GM12878 (cell line): ENCODE measurements at regions not wholly inside any gene's neighbourhood (a gene's known extent, or its start where the extent isn't known, plus 50 kb on each side); places are given as distances from the start of the nearest gene placed in this dataset.

Experiments used
- ATAC-seq: fragments of 200-7000 bp; cut with Tn5 transposase; 3 replicates; pipeline ENCODE4 v1.9.1; 2020; ENCODE audit warnings: mild to moderate bottlenecking, moderate library complexity
- BruUV-seq: library from RNA; stranded (reverse); fragments of 400-500 nt; replicated peaks from 2 replicates; lab custom pipeline; 2021; lab: Mats Ljungman, UMichigan
- CTCF ChIA-PET: fragments of 300-600 bp; sonication (Branson Sonifier 250); formaldehyde crosslinking; extraction: SDS; loops from one replicate; lab custom pipeline; 2021; ENCODE audit warnings: inconsistent platforms; lab: Yijun Ruan, JAX
- POLR2A ChIA-PET: fragments of 350-600 bp; formaldehyde crosslinking; extraction: SDS; loops from one replicate; lab custom pipeline; 2021; ENCODE audit warnings: inconsistent platforms; lab: Charles Lee
- RAD21 ChIA-PET: fragments of 300-600 bp; sonication (Branson Sonifier 250); formaldehyde crosslinking; loops from one replicate; lab custom pipeline; 2023; ENCODE audit warnings: antibody characterized with exemption; ENCODE audit not compliant: unreplicated experiment; lab: Charles Lee
- SMC1A ChIA-PET: fragments of 300-600 bp; sonication (Branson Sonifier 250); formaldehyde crosslinking; loops from one replicate; lab custom pipeline; 2023; ENCODE audit not compliant: unreplicated experiment, uncharacterized antibody; lab: Charles Lee
- DNase-seq: peaks from one replicate; pipeline ENCODE4 v3.0.0-alpha.2; 2011; ENCODE audit warnings: low read depth, low spot score
- FAIRE-seq: peaks from 3 replicates; lab custom pipeline; 2011; peaks lifted over from hg19 to GRCh38; lab: Jason Lieb, UNC
- H2AFZ ChIP-seq: 2 replicates; pipeline ENCODE4 v1.6.0; 2011; ENCODE audit warnings: low read depth, low read length, control low read depth; ENCODE audit not compliant: control insufficient read depth
- H3K27ac ChIP-seq: 2 replicates; pipeline ENCODE4 v1.5.1; 2011; ENCODE audit warnings: control low read depth; ENCODE audit not compliant: control insufficient read depth, insufficient read depth
- H3K27me3 ChIP-seq, 2 experiments: replicated peaks in 1 of 2; 2 replicates each; pipeline versions ENCODE4 v1.6.0 to v1.6.1; 2011; ENCODE audit warnings: low read length in 1 of 2; ENCODE audit not compliant: control insufficient read depth in 2 of 2, insufficient read depth in 2 of 2
- H3K36me3 ChIP-seq, 2 experiments: 2 replicates each; pipeline ENCODE4 v1.5.1; 2011; ENCODE audit warnings: low read length in 1 of 2; ENCODE audit not compliant: control insufficient read depth in 2 of 2, insufficient read depth in 2 of 2
- H3K4me1 ChIP-seq: 2 replicates; pipeline ENCODE4 v1.6.1; 2011; ENCODE audit warnings: mild to moderate bottlenecking, low read length, moderate library complexity, mixed read lengths; ENCODE audit not compliant: control insufficient read depth, insufficient read depth
- H3K4me2 ChIP-seq: 2 replicates; pipeline ENCODE4 v1.6.0; 2011; ENCODE audit warnings: control low read depth; ENCODE audit not compliant: control insufficient read depth, insufficient read depth
- H3K4me3 ChIP-seq: fragments of 200-600 bp; sonication (generic); 2 replicates; pipeline ENCODE4 v1.5.1; 2016
- H3K79me2 ChIP-seq: 2 replicates; pipeline ENCODE4 v1.6.0; 2011; ENCODE audit warnings: low read length; ENCODE audit not compliant: control insufficient read depth, insufficient read depth
- H3K9ac ChIP-seq: 2 replicates; pipeline ENCODE4 v1.8.0; 2011; ENCODE audit warnings: low read length, control low read depth, mixed read lengths; ENCODE audit not compliant: control insufficient read depth, insufficient read depth
- H3K9me3 ChIP-seq: replicated peaks from 3 replicates; pipeline ENCODE4 v1.5.1; 2011; ENCODE audit warnings: mild to moderate bottlenecking, low read length; ENCODE audit not compliant: control insufficient read depth, insufficient read depth
- H4K20me1 ChIP-seq: 2 replicates; pipeline ENCODE4 v1.6.0; 2011; ENCODE audit not compliant: control insufficient read depth, insufficient read depth
- BMI1 ChIP-seq: fragments of 450-650 bp; IDR thresholded peaks from 2 replicates; pipeline ENCODE4 v1.6.1; 2016; ENCODE audit warnings: mild to moderate bottlenecking, moderate library complexity, borderline replicate concordance
- EZH2 ChIP-seq: IDR thresholded peaks from 2 replicates; pipeline ENCODE4 v1.6.1; 2012; ENCODE audit warnings: low read depth, mild to moderate bottlenecking, control low read depth, inconsistent platforms, low read length, borderline replicate concordance; ENCODE audit not compliant: control insufficient read depth
- FOS ChIP-seq: IDR thresholded peaks from 3 replicates; pipeline ENCODE4 v1.6.1; 2011; ENCODE audit warnings: borderline replicate concordance; ENCODE audit not compliant: insufficient read length; ENCODE audit errors: extremely low read depth
- IKZF2 ChIP-seq, 2 experiments: fragments of 450-650 bp; IDR thresholded peaks; 2 replicates each; pipeline ENCODE4 v1.6.1; 2017; ENCODE audit warnings: mild to moderate bottlenecking in 2 of 2, moderate library complexity in 2 of 2
- NFXL1 ChIP-seq: fragments of 450-650 bp; IDR thresholded peaks from 2 replicates; pipeline ENCODE4 v1.6.1; 2017; ENCODE audit warnings: antibody characterized with exemption, mild to moderate bottlenecking, borderline replicate concordance
- NR2C1 ChIP-seq: fragments of 450-650 bp; IDR thresholded peaks from 2 replicates; pipeline ENCODE4 v1.6.1; 2017; ENCODE audit warnings: antibody characterized with exemption, mild to moderate bottlenecking, moderate library complexity
- RB1 ChIP-seq: fragments of 450-650 bp; formaldehyde crosslinking; IDR thresholded peaks from 2 replicates; pipeline ENCODE4 v1.6.1; 2017; ENCODE audit warnings: mild to moderate bottlenecking, borderline replicate concordance
- RELA ChIP-seq: fragments of 450-650 bp; IDR thresholded peaks from 2 replicates; pipeline ENCODE4 v1.8.0; 2014; ENCODE audit warnings: borderline replicate concordance; ENCODE audit not compliant: partially characterized antibody
- RUNX3 ChIP-seq: IDR thresholded peaks from 2 replicates; pipeline ENCODE4 v1.6.1; 2012; ENCODE audit warnings: low read length, inconsistent platforms
- SMC3 ChIP-seq: IDR thresholded peaks from 2 replicates; pipeline ENCODE4 v1.6.1; 2011; ENCODE audit warnings: low read length, improper control_type of control experiment, borderline replicate concordance
- STAT1 ChIP-seq: fragments of 450-650 bp; conservative IDR thresholded peaks from 2 replicates; pipeline ENCODE4 v1.6.1; 2014; ENCODE audit warnings: antibody characterized with exemption, mild to moderate bottlenecking
- ZNF207 ChIP-seq: fragments of 450-650 bp; IDR thresholded peaks from 2 replicates; pipeline ENCODE4 v1.6.1; 2014; ENCODE audit warnings: antibody characterized with exemption, mild to moderate bottlenecking, borderline replicate concordance
- ZNF274 ChIP-seq: IDR thresholded peaks from one replicate; pipeline ENCODE4 v1.8.0; 2011; ENCODE audit not compliant: insufficient read length, insufficient read depth
- WGBS: methylation state at CpG from one replicate; pipeline ENCODE4 v1.1.6; 2016; ENCODE audit warnings: low lambda C conversion rate; ENCODE audit not compliant: insufficient replicate concordance, insufficient coverage; ENCODE audit errors: missing lambda C conversion rate; 5-methylcytosine and 5-hydroxymethylcytosine counted together
- in situ Hi-C: fragments of 300-500 bp; cut with MboI; formaldehyde crosslinking; loops from 9 replicates; pipeline ENCODE4 v1.14.3; 2018; ENCODE audit warnings: mixed read lengths
- intact Hi-C: fragments of 100-400 bp; cut with micrococcal nuclease; formaldehyde crosslinking; loops from one replicate; pipeline ENCODE4 v1.14.2; 2022; ENCODE audit not compliant: unreplicated experiment
- TF ChIP-seq, protein P1 (sequence below): IDR thresholded peaks from 2 replicates; pipeline ENCODE4 v1.6.1; 2012; ENCODE audit warnings: low read depth, low read length, improper control_type of control experiment
- TF ChIP-seq, protein P2 (sequence below): fragments of 450-650 bp; IDR thresholded peaks from 2 replicates; pipeline ENCODE4 v1.6.1; 2018; ENCODE audit warnings: mild to moderate bottlenecking, low read depth, moderate library complexity; ENCODE audit not compliant: partially characterized antibody
- TF ChIP-seq, protein P3 (sequence below): IDR thresholded peaks from 2 replicates; pipeline ENCODE4 v1.6.1; 2012; ENCODE audit warnings: low read depth, low read length, improper control_type of control experiment
- TF ChIP-seq, protein P4 (sequence below): IDR thresholded peaks from 2 replicates; pipeline ENCODE4 v1.6.1; 2011; ENCODE audit warnings: borderline replicate concordance, low read depth, mild to moderate bottlenecking, moderate library complexity, mixed read lengths, low read length; ENCODE audit not compliant: insufficient read depth; ENCODE audit errors: extremely low read length

DNA sequence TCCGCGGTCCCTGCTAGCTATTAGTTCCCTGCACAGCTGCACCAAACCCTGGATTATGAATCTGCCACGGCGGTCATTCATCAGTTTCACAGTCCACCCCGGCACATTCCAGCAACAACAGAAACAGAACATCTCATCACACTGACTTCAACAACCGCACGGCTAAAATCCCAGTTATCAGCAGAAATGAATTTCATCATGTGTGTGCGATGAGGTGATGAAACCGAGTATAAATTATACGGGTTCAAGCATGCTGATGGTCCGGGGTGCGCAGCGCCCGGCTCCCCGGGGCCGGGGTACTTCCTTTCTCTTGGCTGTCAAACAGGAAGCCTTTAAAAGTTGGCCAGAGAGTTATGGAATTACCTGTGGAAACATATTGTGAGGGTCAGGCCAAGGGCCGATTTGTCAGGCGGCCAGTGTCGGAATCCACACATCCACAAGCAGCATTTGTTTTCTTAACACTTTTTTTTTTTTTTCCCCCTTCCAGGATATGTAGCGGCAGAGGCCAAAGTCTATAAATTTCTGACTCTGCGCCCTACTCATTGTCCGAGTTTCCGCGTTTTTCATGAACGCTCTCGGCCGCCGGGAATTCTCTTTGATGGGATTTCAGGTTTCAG, 420.9 kb upstream of the MGMT start (continued):
- TF ChIP-seq FOS (no peak), RUNX3 (no peak), EZH2 (no peak), ZNF274 (no peak)

DNA sequence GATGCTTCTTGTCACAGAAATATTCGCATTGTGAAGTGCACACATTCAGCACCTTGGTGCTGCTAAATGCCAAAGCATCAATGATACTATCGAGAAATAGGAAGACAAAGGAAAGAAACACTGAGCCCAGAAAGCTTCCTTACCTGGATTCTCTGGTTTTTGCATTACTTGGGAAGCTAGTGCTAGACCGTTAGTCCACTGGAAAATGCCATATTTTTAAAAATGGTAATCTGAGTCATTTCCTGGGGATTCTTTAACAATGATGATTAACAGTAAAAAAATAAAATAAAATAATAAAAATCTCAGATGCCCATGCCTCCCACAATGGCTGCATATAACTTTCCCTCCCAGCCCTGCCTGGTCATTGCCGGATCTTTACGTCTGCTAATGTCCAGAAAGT, 420.1 kb upstream of the MGMT start:
- Histone ChIP-seq H3K79me2 (no peaks in the 10 kb centered on the region), H2AFZ (no peak overlapping the region), H3K36me3 (no peaks in the 10 kb centered on the region), H3K4me1 (no peaks in the 10 kb centered on the region), H3K9ac (no peak overlapping the region), H3K4me2 (no peak overlapping the region), H4K20me1 (no peaks in the 10 kb centered on the region), H3K9me3 (no peaks in the 10 kb centered on the region), H3K27me3 (no peaks in the 10 kb centered on the region; a peak in 1 of 4 replicates), H3K4me3 (no peak overlapping the region), H3K27ac (no peak overlapping the region)
- FAIRE-seq (no peak), ATAC-seq (no peak), DNase-seq (no peak)
- 22% methylated on average over 5 of the region's 5 CpGs for WGBS
- TF ChIP-seq BMI1 (no peak), ZNF207 (no peak), STAT1 (no peak), NR2C1 (no peak), RB1 (no peak), RELA (no peak), NFXL1 (no peak), IKZF2 (IDR thresholded peaks at IDR 0.05) (no peak), SMC3 (no peak)
- TF ChIP-seq, protein P1, sequence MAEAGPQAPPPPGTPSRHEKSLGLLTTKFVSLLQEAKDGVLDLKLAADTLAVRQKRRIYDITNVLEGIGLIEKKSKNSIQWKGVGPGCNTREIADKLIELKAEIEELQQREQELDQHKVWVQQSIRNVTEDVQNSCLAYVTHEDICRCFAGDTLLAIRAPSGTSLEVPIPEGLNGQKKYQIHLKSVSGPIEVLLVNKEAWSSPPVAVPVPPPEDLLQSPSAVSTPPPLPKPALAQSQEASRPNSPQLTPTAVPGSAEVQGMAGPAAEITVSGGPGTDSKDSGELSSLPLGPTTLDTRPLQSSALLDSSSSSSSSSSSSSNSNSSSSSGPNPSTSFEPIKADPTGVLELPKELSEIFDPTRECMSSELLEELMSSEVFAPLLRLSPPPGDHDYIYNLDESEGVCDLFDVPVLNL: no peak
- TF ChIP-seq, protein P2, sequence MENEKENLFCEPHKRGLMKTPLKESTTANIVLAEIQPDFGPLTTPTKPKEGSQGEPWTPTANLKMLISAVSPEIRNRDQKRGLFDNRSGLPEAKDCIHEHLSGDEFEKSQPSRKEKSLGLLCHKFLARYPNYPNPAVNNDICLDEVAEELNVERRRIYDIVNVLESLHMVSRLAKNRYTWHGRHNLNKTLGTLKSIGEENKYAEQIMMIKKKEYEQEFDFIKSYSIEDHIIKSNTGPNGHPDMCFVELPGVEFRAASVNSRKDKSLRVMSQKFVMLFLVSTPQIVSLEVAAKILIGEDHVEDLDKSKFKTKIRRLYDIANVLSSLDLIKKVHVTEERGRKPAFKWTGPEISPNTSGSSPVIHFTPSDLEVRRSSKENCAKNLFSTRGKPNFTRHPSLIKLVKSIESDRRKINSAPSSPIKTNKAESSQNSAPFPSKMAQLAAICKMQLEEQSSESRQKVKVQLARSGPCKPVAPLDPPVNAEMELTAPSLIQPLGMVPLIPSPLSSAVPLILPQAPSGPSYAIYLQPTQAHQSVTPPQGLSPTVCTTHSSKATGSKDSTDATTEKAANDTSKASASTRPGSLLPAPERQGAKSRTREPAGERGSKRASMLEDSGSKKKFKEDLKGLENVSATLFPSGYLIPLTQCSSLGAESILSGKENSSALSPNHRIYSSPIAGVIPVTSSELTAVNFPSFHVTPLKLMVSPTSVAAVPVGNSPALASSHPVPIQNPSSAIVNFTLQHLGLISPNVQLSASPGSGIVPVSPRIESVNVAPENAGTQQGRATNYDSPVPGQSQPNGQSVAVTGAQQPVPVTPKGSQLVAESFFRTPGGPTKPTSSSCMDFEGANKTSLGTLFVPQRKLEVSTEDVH: no peak
- TF ChIP-seq, protein P3, sequence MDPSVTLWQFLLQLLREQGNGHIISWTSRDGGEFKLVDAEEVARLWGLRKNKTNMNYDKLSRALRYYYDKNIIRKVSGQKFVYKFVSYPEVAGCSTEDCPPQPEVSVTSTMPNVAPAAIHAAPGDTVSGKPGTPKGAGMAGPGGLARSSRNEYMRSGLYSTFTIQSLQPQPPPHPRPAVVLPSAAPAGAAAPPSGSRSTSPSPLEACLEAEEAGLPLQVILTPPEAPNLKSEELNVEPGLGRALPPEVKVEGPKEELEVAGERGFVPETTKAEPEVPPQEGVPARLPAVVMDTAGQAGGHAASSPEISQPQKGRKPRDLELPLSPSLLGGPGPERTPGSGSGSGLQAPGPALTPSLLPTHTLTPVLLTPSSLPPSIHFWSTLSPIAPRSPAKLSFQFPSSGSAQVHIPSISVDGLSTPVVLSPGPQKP: no peak
- TF ChIP-seq, protein P4, sequence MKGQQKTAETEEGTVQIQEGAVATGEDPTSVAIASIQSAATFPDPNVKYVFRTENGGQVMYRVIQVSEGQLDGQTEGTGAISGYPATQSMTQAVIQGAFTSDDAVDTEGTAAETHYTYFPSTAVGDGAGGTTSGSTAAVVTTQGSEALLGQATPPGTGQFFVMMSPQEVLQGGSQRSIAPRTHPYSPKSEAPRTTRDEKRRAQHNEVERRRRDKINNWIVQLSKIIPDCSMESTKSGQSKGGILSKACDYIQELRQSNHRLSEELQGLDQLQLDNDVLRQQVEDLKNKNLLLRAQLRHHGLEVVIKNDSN: no peak
- in situ Hi-C loops: loop anchor here (25.0 kb wide), 1 partner anchor 1065 kb away; the partner anchor contains the start of gene C10orf143
- CTCF ChIA-PET: no interaction called here
- RAD21 ChIA-PET: no interaction called here
- no TSS peak for BruUV-seq
- intact Hi-C loops: no loop called here
- SMC1A ChIA-PET: no interaction called here
- POLR2A ChIA-PET: no interaction called here
